Mesendoderm (in vitro differentiated cells): ENCODE measurements at regions not wholly inside any gene's neighbourhood (a gene's known extent, or its start where the extent isn't known, plus 50 kb on each side); places are given as distances from the start of the nearest gene placed in this dataset.

Experiments used
- DNase-seq: peaks from one replicate; pipeline ENCODE4 v3.0.0; 2013
- H2AK5ac ChIP-seq: 2 replicates; pipeline ENCODE4 v1.6.1; 2013; ENCODE audit warnings: low read length, inconsistent platforms
- H2BK120ac ChIP-seq: 2 replicates; pipeline ENCODE4 v1.6.1; 2013; ENCODE audit warnings: low read depth, mild to moderate bottlenecking, low read length, moderate library complexity, mixed read lengths
- H2BK15ac ChIP-seq: replicated peaks from 2 replicates; pipeline ENCODE4 v1.6.1; 2013; ENCODE audit warnings: low read depth, mild to moderate bottlenecking, moderate library complexity
- H2BK5ac ChIP-seq: 2 replicates; pipeline ENCODE4 v1.6.1; 2013; ENCODE audit warnings: low read length, inconsistent platforms
- H3K18ac ChIP-seq: 2 replicates; pipeline ENCODE4 v1.6.1; 2013; ENCODE audit warnings: mild to moderate bottlenecking, low read length, mixed read lengths
- H3K23ac ChIP-seq: one replicate; pipeline ENCODE4 v1.6.1; 2013; ENCODE audit warnings: low read length
- H3K27ac ChIP-seq: 2 replicates; pipeline ENCODE4 v1.5.1; 2013; ENCODE audit warnings: low read depth, mild to moderate bottlenecking, inconsistent platforms, low read length, moderate library complexity
- H3K27me3 ChIP-seq: 2 replicates; pipeline ENCODE4 v1.6.1; 2013; ENCODE audit warnings: low read length, control low read depth, mild to moderate bottlenecking, inconsistent platforms; ENCODE audit not compliant: insufficient read depth, poor library complexity
- H3K36me3 ChIP-seq: 2 replicates; pipeline ENCODE4 v1.6.1; 2013; ENCODE audit warnings: low read length, inconsistent platforms; ENCODE audit not compliant: control insufficient read depth, insufficient read depth
- H3K4ac ChIP-seq: one replicate; pipeline ENCODE4 v1.6.1; 2013; ENCODE audit warnings: low read depth, mild to moderate bottlenecking, low read length, moderate library complexity
- H3K4me1 ChIP-seq: 2 replicates; pipeline ENCODE4 v1.6.1; 2013; ENCODE audit warnings: low read depth, low read length, inconsistent platforms; ENCODE audit not compliant: control insufficient read depth
- H3K4me2 ChIP-seq: 2 replicates; pipeline ENCODE4 v1.6.1; 2013; ENCODE audit warnings: low read length
- H3K4me3 ChIP-seq: 2 replicates; pipeline ENCODE4 v1.5.1; 2013; ENCODE audit warnings: mild to moderate bottlenecking, low read length
- H3K56ac ChIP-seq: one replicate; pipeline ENCODE4 v1.6.1; 2013; ENCODE audit warnings: low read length
- H3K79me1 ChIP-seq: 2 replicates; pipeline ENCODE4 v1.6.1; 2013; ENCODE audit warnings: low read length, inconsistent platforms
- H3K79me2 ChIP-seq: 2 replicates; pipeline ENCODE4 v1.6.1; 2013; ENCODE audit warnings: mild to moderate bottlenecking, low read length; ENCODE audit not compliant: control insufficient read depth, insufficient read depth
- H3K9ac ChIP-seq: 2 replicates; pipeline ENCODE4 v1.6.1; 2013; ENCODE audit warnings: low read length, inconsistent platforms
- H4K5ac ChIP-seq: one replicate; pipeline ENCODE4 v1.6.1; 2013; ENCODE audit warnings: low read length
- H4K8ac ChIP-seq: one replicate; pipeline ENCODE4 v1.6.1; 2013; ENCODE audit warnings: low read depth, mild to moderate bottlenecking, control low read depth, low read length, moderate library complexity
- WGBS: extraction: QIAGEN DNeasy Blood & Tissue Kit; methylation state at CpG from one replicate; pipeline ENCODE4 v1.1.7; 2013; ENCODE audit warnings: low lambda C conversion rate, missing lambda C conversion rate; ENCODE audit not compliant: insufficient coverage; ENCODE audit errors: extremely low coverage; 5-methylcytosine and 5-hydroxymethylcytosine counted together

- H3K9ac ChIP-seq: no peak overlapping the region
- no peak for DNase-seq
- H3K18ac ChIP-seq: no peak overlapping the region
- H3K4ac ChIP-seq: no peak overlapping the region
- no peaks in the 10 kb centered on the region for H3K79me1 ChIP-seq
- H3K23ac ChIP-seq: no peak overlapping the region
- no peak overlapping the region for H2BK5ac ChIP-seq
- no peak overlapping the region for H3K4me3 ChIP-seq
- H3K4me1 ChIP-seq: no peaks in the 10 kb centered on the region
- H2BK120ac ChIP-seq: no peak overlapping the region
- no peak overlapping the region for H4K5ac ChIP-seq
- WGBS: no CpG with 5 or more reads among the region's 9 CpGs
- no peaks in the 10 kb centered on the region for H3K79me2 ChIP-seq
- H3K36me3 ChIP-seq: no peaks in the 10 kb centered on the region
- no peak overlapping the region for H3K27ac ChIP-seq
- no peak overlapping the region for H3K4me2 ChIP-seq
- no peak overlapping the region for H4K8ac ChIP-seq
- H2AK5ac ChIP-seq: no peak overlapping the region
- H3K27me3 ChIP-seq: no peaks in the 10 kb centered on the region
- H2BK15ac ChIP-seq: no peak overlapping the region
- H3K56ac ChIP-seq: no peak overlapping the region
These were observed 291.2 kb downstream of the PTPRC start for GRCh38 chr1:198929961-198930599.

DNA sequence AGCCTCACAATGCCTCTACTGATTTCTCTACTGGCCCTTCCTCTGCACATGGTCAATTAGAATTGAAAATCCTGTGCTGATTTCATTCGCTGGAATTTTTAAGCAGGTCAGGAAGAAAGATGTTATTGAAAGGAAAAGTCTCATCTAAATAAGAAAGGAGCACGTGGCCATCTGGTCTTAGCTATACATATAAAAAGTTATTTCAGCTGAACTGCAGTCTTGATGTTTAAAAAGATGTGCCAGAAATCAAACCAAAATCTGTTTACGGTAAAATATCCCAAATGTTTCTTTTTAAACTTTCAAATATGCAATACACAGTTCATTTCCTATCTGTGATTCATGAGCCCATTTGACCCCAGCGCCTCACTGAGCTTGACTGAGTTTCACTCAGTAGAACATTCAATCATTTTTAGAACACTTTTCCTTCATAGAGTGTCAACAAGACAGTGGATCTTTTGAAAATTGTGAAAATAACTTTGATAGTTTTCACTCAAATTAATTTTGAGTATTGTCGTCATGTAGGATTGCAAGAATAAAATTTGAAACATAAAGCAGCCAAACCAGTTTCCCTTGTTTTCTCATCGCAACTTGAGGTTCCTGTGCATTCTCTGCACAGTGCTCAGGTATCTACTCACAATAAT lies 293.6 kb downstream of the PTPRC start:
- Histone ChIP-seq H4K5ac (no peak overlapping the region), H2AK5ac (no peak overlapping the region), H3K27ac (no peak overlapping the region), H4K8ac (no peak overlapping the region), H3K4me1 (no peaks in the 10 kb centered on the region), H3K9ac (no peak overlapping the region), H3K36me3 (no peaks in the 10 kb centered on the region), H3K23ac (no peak overlapping the region), H2BK15ac (no peak overlapping the region), H3K4ac (no peak overlapping the region), H3K4me3 (no peak overlapping the region), H2BK120ac (no peak overlapping the region), H2BK5ac (no peak overlapping the region), H3K56ac (no peak overlapping the region), H3K79me1 (no peaks in the 10 kb centered on the region), H3K79me2 (no peaks in the 10 kb centered on the region), H3K27me3 (no peaks in the 10 kb centered on the region), H3K4me2 (no peak overlapping the region), H3K18ac (no peak overlapping the region)
- no CpG with 5 or more reads among the region's 6 CpGs for WGBS
- DNase-seq: no peak

DNA sequence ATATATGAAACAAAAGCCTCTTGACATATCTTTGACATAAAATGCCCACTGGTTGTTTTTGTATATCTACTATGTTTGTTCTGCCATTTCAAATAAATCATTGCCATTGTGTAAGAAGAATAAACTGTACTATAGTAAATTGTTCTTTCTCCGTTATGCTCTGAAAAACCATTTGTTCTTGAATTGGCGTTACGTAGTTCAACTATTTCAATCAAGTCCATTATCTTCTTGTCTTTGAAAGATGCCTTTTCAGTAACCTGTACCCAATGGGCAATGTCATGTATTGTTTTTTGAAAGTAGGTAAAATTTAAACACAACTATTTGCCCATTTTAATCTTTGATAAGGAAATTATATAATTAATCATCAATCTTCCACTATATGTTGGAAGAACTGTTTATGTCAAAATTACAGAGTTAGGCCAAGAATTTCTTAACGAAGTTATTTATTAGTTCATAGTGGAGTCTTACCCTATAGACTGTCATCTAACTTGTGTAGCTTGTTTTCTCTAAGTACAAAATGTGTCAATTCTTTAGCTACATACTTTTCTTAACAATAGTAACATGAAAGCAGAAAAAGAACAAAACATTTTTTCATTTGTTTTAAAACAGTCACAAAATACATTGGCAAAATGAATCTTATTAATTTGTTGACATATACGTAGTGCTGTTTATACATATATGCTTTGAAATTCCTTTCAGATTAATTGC lies 294.8 kb downstream of the PTPRC start:
- H3K56ac ChIP-seq: no peak overlapping the region
- WGBS: no CpG with 5 or more reads among the region's 5 CpGs
- H3K27ac ChIP-seq: no peak overlapping the region
- H3K4me3 ChIP-seq: no peak overlapping the region
- no peak overlapping the region for H3K9ac ChIP-seq
- no peaks in the 10 kb centered on the region for H3K79me2 ChIP-seq
- H4K8ac ChIP-seq: no peak overlapping the region
- DNase-seq: no peak
- H2BK120ac ChIP-seq: no peak overlapping the region
- no peak overlapping the region for H2BK5ac ChIP-seq
- no peak overlapping the region for H3K23ac ChIP-seq
- H4K5ac ChIP-seq: no peak overlapping the region
- H3K27me3 ChIP-seq: no peaks in the 10 kb centered on the region
- no peaks in the 10 kb centered on the region for H3K4me1 ChIP-seq
- H2AK5ac ChIP-seq: no peak overlapping the region
- H3K18ac ChIP-seq: no peak overlapping the region
- H3K4me2 ChIP-seq: no peak overlapping the region
- H3K4ac ChIP-seq: no peak overlapping the region
- no peak overlapping the region for H2BK15ac ChIP-seq
- no peaks in the 10 kb centered on the region for H3K79me1 ChIP-seq
- no peaks in the 10 kb centered on the region for H3K36me3 ChIP-seq

DNA sequence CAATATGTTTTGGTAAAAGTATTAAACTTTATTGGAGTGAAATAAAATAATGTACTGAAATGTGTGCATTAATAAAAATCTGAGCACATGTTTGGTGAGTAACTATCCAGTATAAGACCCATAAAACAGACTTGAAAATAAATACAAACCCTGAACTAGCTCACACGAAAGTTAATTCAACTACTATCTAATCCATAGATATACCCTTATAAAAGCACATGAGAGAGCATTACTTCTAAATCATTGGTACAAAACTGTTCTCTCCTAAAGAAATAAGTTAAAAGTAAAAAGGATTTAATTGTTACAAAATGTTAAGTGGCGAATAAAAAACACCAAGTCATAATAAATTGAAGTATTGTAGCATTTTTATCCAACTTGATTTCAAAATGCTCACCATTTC lies 295.6 kb downstream of the PTPRC start:
- no peaks in the 10 kb centered on the region for H3K79me1 ChIP-seq
- DNase-seq: no peak
- H2AK5ac ChIP-seq: no peak overlapping the region
- no peak overlapping the region for H3K4me3 ChIP-seq
- H3K4me2 ChIP-seq: no peak overlapping the region
- no peak overlapping the region for H2BK15ac ChIP-seq
- H3K4me1 ChIP-seq: no peaks in the 10 kb centered on the region
- H3K36me3 ChIP-seq: no peaks in the 10 kb centered on the region
- no peak overlapping the region for H2BK120ac ChIP-seq
- no CpG with 5 or more reads among the region's 2 CpGs for WGBS
- no peak overlapping the region for H3K4ac ChIP-seq
- H3K23ac ChIP-seq: no peak overlapping the region
- H3K9ac ChIP-seq: no peak overlapping the region
- H4K5ac ChIP-seq: no peak overlapping the region
- H2BK5ac ChIP-seq: no peak overlapping the region
- no peaks in the 10 kb centered on the region for H3K27me3 ChIP-seq
- no peak overlapping the region for H4K8ac ChIP-seq
- H3K18ac ChIP-seq: no peak overlapping the region
- H3K56ac ChIP-seq: no peak overlapping the region
- H3K27ac ChIP-seq: no peak overlapping the region
- no peaks in the 10 kb centered on the region for H3K79me2 ChIP-seq

- no peak overlapping the region for H4K8ac ChIP-seq
- no peak overlapping the region for H3K27ac ChIP-seq
These were observed 296.1 kb downstream of the PTPRC start for GRCh38 chr1:198934901-198935305.

More at GRCh38 chr1:198934901-198935305, 296.1 kb downstream of the PTPRC start:
- H2BK5ac ChIP-seq: no peak overlapping the region
- no peak overlapping the region for H3K23ac ChIP-seq
- no peaks in the 10 kb centered on the region for H3K27me3 ChIP-seq
- no peak overlapping the region for H2BK15ac ChIP-seq
- H3K79me1 ChIP-seq: no peaks in the 10 kb centered on the region
- H3K36me3 ChIP-seq: no peaks in the 10 kb centered on the region
- 100% methylated on average over 1 of the region's 6 CpGs for WGBS
- no peaks in the 10 kb centered on the region for H3K79me2 ChIP-seq
- no peak overlapping the region for H2BK120ac ChIP-seq
- H3K4me1 ChIP-seq: no peaks in the 10 kb centered on the region
- H4K5ac ChIP-seq: no peak overlapping the region
- H3K4me2 ChIP-seq: no peak overlapping the region
- no peak overlapping the region for H3K9ac ChIP-seq
- H3K4me3 ChIP-seq: no peak overlapping the region
- H3K56ac ChIP-seq: no peak overlapping the region
- H3K4ac ChIP-seq: no peak overlapping the region
- H2AK5ac ChIP-seq: no peak overlapping the region
- no peak for DNase-seq
- H3K18ac ChIP-seq: no peak overlapping the region
